Ishikawa (cell line): ENCODE measurements at regions not wholly inside any gene's neighbourhood (a gene's known extent, or its start where the extent isn't known, plus 50 kb on each side); places are given as distances from the start of the nearest gene placed in this dataset.

Experiments used
- EGR1 ChIP-seq: IDR thresholded peaks from 2 replicates; pipeline ENCODE4 v1.6.1; 2012
- TAF1 ChIP-seq: IDR thresholded peaks from 2 replicates; pipeline ENCODE4 v1.6.1; 2012; ENCODE audit warnings: low read depth, mild to moderate bottlenecking
- TF ChIP-seq, protein P1 (sequence below): IDR thresholded peaks from 2 replicates; pipeline ENCODE4 v1.6.1; 2012; ENCODE audit warnings: low read depth, mild to moderate bottlenecking
- TF ChIP-seq, protein P2 (sequence below): IDR thresholded peaks from 2 replicates; pipeline ENCODE4 v1.6.1; 2012

- TF ChIP-seq, protein P1, sequence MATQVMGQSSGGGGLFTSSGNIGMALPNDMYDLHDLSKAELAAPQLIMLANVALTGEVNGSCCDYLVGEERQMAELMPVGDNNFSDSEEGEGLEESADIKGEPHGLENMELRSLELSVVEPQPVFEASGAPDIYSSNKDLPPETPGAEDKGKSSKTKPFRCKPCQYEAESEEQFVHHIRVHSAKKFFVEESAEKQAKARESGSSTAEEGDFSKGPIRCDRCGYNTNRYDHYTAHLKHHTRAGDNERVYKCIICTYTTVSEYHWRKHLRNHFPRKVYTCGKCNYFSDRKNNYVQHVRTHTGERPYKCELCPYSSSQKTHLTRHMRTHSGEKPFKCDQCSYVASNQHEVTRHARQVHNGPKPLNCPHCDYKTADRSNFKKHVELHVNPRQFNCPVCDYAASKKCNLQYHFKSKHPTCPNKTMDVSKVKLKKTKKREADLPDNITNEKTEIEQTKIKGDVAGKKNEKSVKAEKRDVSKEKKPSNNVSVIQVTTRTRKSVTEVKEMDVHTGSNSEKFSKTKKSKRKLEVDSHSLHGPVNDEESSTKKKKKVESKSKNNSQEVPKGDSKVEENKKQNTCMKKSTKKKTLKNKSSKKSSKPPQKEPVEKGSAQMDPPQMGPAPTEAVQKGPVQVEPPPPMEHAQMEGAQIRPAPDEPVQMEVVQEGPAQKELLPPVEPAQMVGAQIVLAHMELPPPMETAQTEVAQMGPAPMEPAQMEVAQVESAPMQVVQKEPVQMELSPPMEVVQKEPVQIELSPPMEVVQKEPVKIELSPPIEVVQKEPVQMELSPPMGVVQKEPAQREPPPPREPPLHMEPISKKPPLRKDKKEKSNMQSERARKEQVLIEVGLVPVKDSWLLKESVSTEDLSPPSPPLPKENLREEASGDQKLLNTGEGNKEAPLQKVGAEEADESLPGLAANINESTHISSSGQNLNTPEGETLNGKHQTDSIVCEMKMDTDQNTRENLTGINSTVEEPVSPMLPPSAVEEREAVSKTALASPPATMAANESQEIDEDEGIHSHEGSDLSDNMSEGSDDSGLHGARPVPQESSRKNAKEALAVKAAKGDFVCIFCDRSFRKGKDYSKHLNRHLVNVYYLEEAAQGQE = no peak
- TF ChIP-seq EGR1 (no peak), TAF1 (no peak)
- TF ChIP-seq, protein P2, sequence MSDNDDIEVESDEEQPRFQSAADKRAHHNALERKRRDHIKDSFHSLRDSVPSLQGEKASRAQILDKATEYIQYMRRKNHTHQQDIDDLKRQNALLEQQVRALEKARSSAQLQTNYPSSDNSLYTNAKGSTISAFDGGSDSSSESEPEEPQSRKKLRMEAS = no peak
Measured at GRCh38 chr9:31519011-31519410, 865.4 kb upstream of the ACO1 start.
